Right lobe of liver (tissue), 4 donors: ENCODE measurements at regions not wholly inside any gene's neighbourhood (a gene's known extent, or its start where the extent isn't known, plus 50 kb on each side); places are given as distances from the start of the nearest gene placed in this dataset.

Experiments
- CTCF ChIP-seq, 4 donors: fragments of 200-600 bp in 3 of 4; fragments of 450-650 bp in 1 of 4; IDR thresholded peaks; one replicate each; pipeline versions ENCODE4 v1.5.1 to v1.8.0; 2016 to 2022; ENCODE audit warnings: antibody characterized with exemption in 4 of 4, mild to moderate bottlenecking in 2 of 4
- POLR2A ChIP-seq: fragments of 450-650 bp; IDR thresholded peaks from one replicate; pipeline ENCODE4 v1.6.1; 2017; ENCODE audit warnings: antibody characterized with exemption, mild to moderate bottlenecking
- donor health status: DM: no; HTN: no; CAD: no.
- donor health status: DM: no; HTN: no; CAD: no.
- donor health status: DM: no; HTN: yes; CAD: no.

GRCh38 chr4:146110871-146111485, 64.5 kb upstream of the LSM6 start:
- TF ChIP-seq POLR2A (no peak), CTCF (IDR thresholded peaks at IDR 0.05) (no peak)
